OCI-LY3 (cell line): ENCODE measurements at regions not wholly inside any gene's neighbourhood (a gene's known extent, or its start where the extent isn't known, plus 50 kb on each side); places are given as distances from the start of the nearest gene placed in this dataset.

Source experiments
- CTCF ChIP-seq: fragments of 200-600, 300-600 bp; sonication (generic); IDR thresholded peaks from 2 replicates; pipeline ENCODE4 v1.5.1; 2014; ENCODE audit warnings: antibody characterized with exemption, low read length, low read depth
- EZH2phosphoT487 ChIP-seq: fragments of 200-600 bp; shearing (Covaris generic); IDR thresholded peaks from 2 replicates; pipeline ENCODE4 v1.6.1; 2018; ENCODE audit warnings: antibody characterized with exemption, mixed run types, low read depth

DNA sequence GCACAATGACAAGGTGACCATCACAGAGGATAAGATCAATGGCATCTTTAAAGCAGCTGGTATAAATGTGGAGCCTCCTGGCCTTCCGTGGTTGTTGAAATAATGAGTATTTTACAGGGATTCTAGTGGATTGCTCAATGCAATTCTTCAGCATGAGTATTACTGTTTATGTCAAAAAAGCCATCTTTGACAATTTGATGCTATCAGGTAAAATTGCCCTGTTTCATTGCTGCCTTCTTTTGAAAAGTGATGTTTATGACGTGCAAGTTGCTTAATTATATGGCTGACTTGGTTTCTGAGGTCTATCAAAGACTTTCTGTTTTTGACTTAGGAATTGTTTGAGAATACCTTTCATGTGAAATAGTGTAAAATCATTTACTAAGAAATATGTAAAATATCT is 237.2 kb downstream of the PARP8 start:
- TF ChIP-seq CTCF (no peak), EZH2phosphoT487 (no peak)
